IPS-NIHi7 (cell line): ENCODE measurements at regions not wholly inside any gene's neighbourhood (a gene's known extent, or its start where the extent isn't known, plus 50 kb on each side); places are given as distances from the start of the nearest gene placed in this dataset.
"Not testable (repeated sequence)": the region's sequence is repeated elsewhere in the genome, so short reads cannot be mapped to it uniquely, and the experiment has no call there.

Experiments used
- DNase-seq: peaks from one replicate; pipeline ENCODE4 v3.0.0; 2012; ENCODE audit warnings: mixed read lengths; ENCODE audit errors: extremely low spot score

DNA sequence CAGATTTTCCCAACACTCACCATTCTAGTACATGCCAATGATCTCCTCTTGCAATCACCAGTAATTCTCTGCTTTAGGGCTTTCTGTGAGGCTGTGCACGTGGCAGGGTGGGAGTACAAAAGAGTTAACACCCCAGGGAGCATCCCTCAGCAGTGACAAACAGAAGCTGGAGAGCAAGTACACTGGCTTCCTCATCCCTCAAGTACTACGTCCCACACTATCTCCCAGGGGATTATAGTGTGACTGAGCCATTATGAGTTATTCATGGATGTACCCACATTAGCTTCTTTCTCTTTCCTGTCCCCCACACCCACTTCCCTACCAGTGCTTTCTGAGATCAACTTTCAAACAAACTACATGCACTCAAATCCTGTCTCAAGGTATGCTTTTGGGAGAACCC, 1216.5 kb upstream of the AUTS2 start:
- no peak for DNase-seq

DNA sequence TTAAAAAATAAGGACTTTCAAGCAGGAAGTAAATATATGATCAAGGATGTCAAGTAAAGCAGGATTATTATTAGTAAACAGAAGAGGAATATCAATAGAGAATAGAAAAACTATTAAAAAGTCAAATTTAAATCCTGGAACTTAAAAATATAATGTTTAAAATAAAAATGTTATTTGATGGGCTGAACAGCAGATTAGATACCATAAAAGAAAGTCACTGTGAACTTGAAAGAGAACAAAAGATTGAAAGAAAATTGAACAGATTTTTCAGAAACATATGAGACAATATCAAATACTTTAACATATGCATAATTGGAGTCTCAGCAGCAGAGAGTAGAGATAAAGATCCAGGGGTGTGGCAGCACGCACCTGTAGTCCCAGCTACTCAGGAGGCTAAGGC, 1213.7 kb upstream of the AUTS2 start:
- no peak for DNase-seq

DNA sequence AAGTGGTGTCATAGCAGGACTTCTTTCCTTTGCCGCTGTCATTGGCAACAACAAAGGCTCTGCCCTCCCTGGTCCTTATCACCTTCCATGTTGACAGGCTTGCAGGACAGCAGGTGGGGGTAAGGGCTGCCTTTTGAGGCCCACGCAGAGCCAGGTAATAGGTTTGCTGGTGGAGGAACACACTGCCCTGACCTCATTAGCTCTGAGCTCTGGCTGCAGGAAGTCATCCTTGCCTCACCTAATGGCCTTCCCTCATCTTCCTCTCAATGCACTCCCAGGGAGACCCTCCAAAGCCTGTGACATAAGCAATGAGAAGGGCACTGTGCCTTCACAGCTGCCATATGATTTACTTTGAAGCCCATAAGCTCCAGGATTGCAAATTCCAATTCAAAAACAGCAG, 1205.2 kb upstream of the AUTS2 start:
- no peak for DNase-seq

DNA sequence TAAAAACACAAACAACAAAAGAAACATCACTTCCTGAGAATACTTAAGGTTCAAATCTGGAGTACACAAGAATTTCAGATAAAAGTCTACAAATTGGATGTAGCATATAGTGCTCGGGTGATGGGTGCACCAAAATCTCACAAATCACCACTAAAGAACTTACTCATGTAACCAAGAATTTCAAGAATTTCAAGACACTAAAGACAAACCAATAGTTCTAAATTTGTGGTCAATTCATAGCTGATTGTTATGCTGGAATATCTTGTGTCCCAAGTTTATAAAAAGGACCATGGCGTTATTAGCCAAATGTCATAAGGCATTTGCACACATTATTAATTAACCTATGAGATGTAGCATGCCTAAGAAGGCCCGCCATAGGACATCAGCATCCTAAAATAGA, 1204.1 kb upstream of the AUTS2 start:
- DNase-seq, result no peak

DNA sequence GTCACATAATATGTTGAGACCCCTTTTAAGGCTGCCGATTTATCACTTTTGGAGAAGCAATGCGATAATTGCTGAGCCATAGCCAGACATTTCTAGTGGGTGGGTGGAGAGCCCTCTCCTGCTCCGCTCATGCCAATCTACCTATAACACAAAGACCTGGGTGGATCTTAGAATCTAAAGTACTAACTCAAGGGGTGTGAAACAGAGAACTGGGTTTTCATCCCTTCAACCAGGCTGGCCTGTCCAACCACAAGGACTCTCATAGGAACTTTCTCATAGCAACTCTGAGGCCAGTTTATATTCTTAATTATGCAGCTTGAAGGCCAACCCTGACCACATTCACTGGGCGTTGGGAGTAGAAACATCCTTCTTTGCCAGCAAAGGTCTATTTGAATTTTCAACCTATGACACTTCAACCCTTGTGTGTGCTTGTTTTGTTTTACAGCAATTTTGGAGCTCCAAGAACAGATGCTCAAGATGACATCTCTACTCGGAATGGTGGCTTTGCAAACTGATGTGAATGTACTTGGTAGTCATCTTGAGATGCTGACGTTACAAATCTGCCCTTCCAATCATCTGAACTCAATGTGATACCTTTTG, 1198.2 kb upstream of the AUTS2 start:
- DNase-seq, result no peak

DNA sequence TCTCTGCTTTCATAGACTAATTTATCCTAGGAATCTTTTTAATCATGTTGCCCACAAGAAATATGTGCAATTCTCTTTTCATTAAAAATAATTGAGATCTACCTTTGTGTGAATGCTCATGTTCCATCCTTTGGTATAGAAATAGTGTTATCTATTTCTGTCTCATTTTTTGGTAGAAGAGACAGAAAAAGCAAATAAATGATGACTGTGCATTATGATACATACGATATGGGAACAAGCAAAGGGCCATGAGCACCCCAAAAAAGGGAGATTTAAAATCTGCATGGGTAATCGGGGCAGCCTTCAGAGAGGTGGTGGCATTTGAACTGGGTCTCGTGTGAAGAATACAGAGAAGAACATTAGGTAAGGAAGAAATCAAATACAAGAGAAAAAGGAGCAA, 1197.5 kb upstream of the AUTS2 start:
- DNase-seq, result no peak

DNA sequence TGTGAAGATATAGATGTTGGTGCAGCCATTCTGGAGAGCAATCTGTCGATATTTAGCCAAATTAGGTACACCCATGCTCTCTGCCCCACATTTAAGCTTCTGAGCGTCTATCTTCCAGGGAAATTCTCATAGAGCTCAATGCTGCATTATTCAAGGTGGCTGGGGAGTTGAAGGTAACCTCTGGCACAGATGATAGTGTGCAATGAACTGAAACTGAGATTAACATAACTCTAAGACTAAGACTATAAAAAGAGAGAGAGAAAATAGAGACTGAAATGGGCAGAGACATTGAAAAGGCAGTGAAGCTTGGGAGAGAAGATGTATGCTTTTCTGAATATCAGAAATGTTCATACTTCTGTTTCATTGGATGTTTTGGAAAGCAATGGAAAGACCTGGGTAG, 1197.0 kb upstream of the AUTS2 start:
- DNase-seq, result no peak

DNA sequence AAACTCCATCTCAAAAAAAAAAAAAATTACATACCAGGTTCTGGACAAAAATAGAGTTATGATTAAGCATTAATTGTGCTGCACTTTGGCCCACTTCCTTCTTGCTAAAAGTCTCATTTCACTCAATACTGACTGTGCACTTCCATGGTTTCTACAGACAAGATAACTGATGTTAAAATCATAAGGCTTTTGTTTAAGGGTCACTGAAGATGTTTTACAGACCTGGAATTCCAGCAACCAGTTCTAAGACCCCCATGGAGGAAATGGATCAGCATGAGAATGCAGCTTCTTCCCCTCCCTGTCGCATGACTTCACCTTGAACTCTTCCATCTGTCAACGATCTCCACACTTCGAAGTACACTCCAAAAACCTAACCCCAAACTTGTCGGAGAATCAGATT, 1191.8 kb upstream of the AUTS2 start:
- DNase-seq, result no peak

DNA sequence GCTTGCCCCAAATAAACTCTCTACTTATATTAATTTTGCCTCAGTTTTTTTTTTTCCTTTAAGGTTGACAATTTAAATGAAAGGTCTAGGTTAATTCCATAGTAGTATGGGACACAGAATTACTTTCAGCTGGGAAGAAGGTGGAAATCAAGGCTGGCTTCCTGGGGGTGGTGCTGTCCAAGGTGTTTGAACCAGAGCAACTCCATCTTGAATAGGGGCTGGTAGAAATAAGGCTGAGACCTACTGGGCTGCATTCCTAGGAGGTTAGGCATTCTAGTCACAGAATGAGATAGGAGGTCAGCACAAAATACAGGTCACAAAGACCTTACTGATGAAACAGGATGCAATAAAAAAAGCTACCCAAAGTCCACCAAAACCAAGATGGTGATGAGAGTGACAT, 1190.8 kb upstream of the AUTS2 start:
- no peak for DNase-seq

DNA sequence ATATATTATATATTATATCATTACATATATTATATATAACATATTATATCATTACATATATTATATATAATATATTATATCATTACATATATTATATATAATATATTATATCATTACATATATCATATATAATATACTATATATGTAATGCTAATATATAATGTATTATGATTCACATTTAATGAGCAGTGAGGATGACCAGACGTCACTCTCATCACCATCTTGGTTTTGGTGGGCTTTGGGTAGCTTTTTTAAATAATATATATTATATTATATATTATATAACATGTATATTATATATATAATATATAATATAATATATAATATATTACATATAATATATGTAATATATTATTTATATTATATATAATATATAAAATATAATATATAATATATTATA, 1189.4 kb upstream of the AUTS2 start:
- DNase-seq, result no peak

DNA sequence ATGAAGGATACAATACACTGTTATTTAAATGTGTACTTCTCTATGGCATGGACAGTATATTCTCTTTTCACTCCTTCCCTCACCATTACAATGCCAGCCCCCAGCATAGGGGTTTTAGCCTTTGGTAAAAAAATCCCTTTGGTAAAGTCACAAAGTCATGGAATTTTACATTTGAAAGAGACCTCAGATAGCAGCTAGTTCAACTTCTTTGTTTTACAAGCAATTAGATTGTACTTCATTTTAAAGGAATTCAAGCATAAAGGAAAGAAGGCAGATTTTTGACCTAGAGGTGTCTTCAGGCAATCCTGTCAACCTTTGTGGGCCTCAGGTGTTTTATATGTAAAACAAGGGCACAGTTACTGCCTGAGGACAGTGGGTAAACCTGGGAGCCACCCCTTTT, 1188.4 kb upstream of the AUTS2 start:
- DNase-seq, result no peak

DNA sequence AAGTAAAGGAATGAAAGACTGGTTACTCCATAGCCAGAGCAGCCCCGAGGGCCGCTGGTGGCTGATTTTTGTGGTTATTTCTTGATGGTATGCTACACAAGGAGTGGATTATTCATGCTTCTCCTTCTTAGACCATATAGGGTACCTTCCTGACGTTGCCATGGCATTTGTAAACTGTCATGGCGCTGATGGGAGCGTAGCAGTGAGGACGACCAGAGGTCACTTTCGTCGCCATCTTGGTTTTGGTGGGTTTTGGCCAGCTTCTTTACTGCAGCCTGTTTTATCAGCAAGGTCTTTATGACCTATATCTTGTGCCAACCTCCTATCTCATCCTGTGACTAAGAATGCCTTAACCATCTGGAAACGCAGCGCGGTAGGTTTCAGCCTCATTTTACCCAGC, 1187.6 kb upstream of the AUTS2 start:
- not testable (repeated sequence) for DNase-seq

DNA sequence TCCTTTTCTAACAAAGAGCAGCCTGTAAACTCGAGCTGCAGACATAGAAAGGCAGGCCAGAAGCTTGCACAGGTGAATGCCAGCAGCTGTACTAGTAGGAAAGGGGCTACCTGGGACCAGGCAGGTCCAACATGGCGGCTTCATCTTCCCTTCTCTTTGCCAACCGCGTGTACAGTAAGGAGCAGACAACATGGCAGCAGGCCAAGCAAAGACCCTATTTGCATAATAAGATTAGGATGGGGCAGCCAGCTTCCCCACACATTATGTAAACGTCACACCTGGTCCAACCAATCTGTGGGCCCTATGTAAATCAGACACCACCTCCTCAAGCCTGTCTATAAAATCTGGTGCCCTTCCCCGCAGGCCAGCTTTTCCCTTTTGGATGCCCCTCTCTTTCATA, 1186.5 kb upstream of the AUTS2 start:
- no peak for DNase-seq

DNA sequence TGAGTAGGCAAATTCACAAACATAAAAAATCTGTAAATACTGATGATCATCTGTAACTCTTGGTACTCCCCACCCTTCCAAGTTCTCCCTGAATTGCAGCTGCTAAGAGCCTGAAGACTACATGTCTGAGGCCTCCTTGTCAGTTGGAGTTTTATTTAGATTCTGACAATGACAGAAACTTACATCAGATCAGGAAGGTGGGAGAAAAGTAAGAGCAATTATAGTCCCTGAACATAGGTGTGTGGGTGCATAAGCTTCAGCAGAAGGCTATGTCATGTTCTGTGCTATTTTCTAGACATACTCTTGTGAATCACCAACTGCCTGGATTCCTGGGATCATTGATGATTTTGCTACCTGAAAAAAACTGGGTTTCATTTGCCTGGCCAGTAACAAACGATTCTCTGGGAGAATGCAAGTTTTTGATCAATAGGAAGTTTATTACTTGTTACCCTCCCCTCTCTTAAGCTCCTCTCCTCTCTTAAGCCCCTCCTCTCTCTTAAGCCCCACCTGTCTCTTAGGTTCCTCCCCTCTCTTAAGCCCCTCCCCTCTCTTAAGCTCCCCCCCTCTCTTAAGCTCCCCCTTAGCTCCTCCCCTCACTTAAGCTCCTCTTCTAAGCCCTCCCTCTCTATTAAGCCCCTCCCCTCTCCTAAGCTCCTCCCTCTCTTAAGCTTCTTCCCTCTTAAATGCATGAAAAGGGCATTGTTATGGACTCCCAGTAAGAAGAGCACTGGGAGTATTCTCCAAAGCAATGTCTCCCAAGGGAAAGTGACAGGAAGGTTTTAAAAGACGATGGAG, 1183.4 kb upstream of the AUTS2 start:
- DNase-seq, result no peak

DNA sequence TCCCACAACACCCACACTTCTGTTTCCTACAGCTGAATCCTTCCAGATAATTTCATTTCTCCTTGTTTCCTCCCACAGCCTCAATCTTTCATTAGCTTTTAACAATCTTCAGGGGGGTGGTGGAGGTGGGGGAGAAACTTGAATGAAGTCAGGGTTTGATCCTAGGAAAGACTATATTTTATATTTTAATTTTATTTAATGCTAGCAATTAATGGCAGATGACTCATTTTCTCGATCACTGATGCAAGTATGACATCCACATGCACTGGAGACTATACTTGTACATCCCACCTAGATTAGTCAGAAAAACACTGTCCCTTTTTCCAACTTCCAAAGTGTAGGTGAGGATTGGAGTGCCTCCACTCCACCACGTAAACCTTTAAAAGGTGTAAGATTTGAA, 1181.3 kb upstream of the AUTS2 start:
- no peak for DNase-seq

DNA sequence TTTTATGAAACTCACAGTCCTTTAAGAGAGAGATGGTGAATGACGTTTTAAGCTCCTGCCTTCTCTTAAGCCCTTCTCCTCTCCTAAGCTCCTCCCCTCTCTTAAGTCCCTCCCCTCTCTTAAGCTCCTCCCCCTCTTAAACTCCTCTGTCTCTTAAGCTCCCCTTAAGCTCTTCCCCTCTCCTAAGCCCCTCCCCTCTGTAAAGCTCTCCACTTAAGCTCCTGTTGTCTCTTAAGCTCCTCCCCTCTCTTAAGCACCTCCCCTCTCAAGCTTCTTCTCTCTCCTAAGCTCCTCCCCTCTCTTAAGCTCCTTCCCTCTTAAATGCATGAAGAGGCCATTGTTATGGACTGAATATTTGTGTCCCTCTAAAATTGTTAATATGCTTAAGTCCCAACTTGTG, 1180.6 kb upstream of the AUTS2 start:
- no peak for DNase-seq

DNA sequence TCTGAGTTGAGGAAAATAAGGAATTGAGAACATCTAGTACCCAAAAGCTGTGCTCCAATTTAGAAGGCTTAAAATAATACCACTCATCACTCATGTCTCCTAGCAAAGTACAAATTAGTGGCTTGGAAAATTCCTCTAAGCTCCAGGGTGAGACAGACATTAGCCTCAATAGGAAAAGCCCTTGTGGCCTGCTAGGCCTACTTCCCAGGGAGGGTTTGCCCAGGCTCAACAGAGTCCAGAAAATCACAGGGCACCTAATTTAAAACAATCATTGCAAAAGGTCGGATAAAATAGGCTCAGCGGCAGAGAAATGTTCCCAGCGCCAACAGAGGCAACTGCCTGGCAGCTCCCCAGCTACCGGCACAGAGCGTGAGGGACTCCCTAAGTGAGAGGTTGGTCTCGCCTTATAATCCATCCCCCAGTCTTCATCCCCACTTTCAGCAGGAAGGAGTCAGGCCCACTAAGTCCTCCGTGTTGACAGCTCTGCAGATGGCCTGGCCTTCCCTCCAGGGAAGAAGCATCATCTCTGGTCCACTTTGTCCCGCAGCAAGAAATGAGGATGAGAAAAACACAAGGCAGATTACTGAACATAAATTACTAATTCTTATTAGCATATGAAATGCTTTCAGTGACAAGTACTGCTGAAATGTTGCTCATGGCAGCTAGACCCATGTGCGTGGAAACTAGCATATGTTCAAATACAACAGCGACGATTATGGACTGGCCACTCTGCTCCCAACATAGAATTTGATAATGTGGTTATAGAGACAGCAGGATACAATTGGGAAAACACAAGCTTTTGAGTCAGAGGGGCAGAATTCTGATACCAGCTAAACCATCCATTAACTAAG, 1177.7 kb upstream of the AUTS2 start:
- DNase-seq, result no peak

DNA sequence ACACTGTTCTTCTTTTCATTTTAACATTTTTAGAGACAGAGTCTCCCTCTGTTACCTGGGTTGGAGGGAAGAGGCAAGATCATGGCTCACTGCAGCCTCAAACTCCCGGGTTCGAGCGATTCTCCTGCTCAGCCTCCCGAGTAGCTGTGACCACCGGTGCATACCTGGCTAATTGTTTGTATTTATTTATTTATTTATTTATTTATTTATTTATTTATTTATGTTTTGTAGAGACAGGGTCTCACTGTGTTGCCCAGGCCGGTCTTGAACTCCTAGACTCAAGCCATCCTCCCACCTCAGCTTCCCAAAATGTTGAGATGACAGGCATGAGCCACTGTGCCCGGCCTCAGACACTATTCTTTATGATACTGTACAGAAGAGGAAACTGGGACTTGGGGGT, 1176.6 kb upstream of the AUTS2 start:
- no peak for DNase-seq

DNA sequence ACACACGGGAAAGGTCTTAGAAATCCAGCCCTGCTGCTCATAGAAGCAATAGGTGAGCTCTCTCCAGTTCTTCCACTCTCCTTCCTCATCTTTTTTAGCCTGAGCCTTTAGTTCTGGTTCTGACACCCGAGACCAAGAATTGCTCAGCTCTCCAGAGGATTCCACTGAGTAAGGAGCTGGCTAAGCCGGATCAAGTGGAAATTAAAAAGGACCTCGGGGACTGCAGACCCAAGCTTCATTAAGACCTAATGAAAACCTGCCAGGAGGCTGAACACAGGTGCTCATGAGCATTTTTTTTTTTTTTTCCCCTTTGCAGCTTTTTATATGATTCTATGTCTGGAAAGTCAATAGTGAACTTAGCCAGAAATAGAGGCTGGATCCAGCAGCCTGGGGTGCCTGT, 1176.0 kb upstream of the AUTS2 start:
- DNase-seq, result no peak

DNA sequence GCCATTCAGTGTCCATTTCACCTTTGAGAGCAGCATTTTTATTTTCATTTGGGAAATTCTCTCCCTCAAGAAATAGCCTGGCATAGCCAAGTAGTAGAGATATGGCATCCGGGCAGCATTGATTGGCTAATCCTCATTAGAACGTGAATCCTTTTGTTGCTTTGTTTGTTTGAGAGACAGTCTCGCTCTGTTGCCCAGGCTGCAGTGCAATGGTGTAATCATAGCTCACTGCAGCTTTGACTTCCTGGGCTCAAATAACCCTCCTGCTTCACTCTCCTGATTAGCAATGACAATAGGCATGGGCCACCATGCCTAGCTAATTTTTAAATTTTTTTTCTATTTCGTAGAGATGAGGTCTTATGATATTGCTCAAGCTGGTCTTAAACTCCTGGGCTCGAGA, 1174.9 kb upstream of the AUTS2 start:
- DNase-seq, result no peak

DNA sequence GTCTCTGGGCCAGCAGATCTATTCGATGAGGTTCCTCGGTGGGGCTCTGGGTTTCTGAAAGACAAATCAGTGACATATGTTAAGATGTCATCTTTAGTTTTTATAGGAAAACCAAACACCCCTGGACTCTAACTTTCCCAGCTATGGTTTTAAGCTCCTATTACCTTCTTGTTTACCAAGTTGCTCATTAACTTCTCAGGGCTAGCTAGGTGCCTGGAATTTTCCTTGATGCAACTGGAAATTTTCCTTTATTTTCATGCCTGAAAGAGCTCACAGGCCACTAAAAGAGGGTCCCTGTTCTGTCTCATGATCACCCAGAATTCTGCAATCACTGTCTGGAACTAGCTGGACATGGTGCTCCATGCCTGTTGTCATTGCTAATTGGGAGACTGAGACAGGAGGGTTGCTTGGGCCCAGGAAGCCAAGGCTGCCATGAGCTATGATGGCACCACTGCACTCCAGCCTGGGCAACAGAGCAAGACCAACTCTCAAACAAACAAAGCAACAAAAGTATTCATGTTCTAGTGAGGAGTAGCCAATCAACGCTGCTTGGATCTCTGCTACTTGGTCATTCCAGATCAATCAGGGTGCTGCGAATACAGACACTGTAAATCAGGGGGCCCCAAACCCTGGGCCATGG, 1173.5 kb upstream of the AUTS2 start:
- no peak for DNase-seq

DNA sequence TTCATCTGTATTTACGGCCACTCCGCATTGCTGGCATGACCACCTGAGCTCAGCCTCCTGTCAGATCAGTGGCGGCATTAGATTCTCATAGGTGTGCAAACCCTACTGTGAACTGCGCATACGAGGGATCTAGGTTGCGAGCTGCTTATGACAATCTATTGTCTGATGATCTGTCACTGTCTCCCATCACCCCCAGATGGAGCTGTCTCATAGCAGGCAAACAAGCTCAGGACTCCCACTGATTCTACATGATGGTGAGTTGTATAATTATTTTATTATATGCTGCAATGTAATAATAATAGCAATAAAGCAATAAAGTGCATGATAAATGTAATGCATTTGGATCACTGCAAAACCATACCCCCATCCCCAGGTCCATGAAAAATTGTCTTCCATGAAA, 1172.9 kb upstream of the AUTS2 start:
- no peak for DNase-seq
